ENCODE measurements at regions not wholly inside any gene's neighbourhood (a gene's known extent, or its start where the extent isn't known, plus 50 kb on each side); places are given as distances from the start of the nearest gene placed in this dataset.
"Not testable (repeated sequence)": the region's sequence is repeated elsewhere in the genome, so short reads cannot be mapped to it uniquely, and the experiment has no call there.

GRCh38 chr12:17116538-17116937 is 510.6 kb upstream of the LMO3 start:
- TF ChIP-seq CTCF, EP300, POLR2A (IDR thresholded peaks at IDR 0.05): not testable (repeated sequence)
